Tibial nerve (tissue), 4 donors: ENCODE measurements at regions not wholly inside any gene's neighbourhood (a gene's known extent, or its start where the extent isn't known, plus 50 kb on each side); places are given as distances from the start of the nearest gene placed in this dataset.

Experiments used
- CTCF ChIP-seq, 5 experiments: fragments of 200-600 bp in 3 of 5; fragments of 450-650 bp in 2 of 5; sonication (generic) in 3 of 5; IDR thresholded peaks; one replicate each; pipeline ENCODE4 v1.5.1; 2016 to 2019; ENCODE audit warnings: antibody characterized with exemption in 5 of 5, mild to moderate bottlenecking in 3 of 5, moderate library complexity in 2 of 5
- EP300 ChIP-seq, 2 donors: sonication (generic); formaldehyde crosslinking; IDR thresholded peaks; one replicate each; pipeline ENCODE4 v1.6.1; 2017; ENCODE audit warnings: antibody characterized with exemption in 2 of 2, mild to moderate bottlenecking in 1 of 2
- POLR2A ChIP-seq, 2 donors: fragments of 450-650 bp; IDR thresholded peaks; one replicate each; pipeline ENCODE4 v1.6.1; 2017; ENCODE audit warnings: antibody characterized with exemption in 2 of 2, mild to moderate bottlenecking in 2 of 2, moderate library complexity in 2 of 2

GRCh38 chrX:4225086-4225485 is 511.6 kb upstream of the PRKX start:
- TF ChIP-seq CTCF (IDR thresholded peaks at IDR 0.05) = no peak
- TF ChIP-seq POLR2A (IDR thresholded peaks at IDR 0.05) = no peak
- TF ChIP-seq EP300 (IDR thresholded peaks at IDR 0.05) = no peak
